NCI-H774 (cell line): ENCODE measurements at regions not wholly inside any gene's neighbourhood (a gene's known extent, or its start where the extent isn't known, plus 50 kb on each side); places are given as distances from the start of the nearest gene placed in this dataset.
"Not testable (repeated sequence)": the region's sequence is repeated elsewhere in the genome, so short reads cannot be mapped to it uniquely, and the experiment has no call there.

Experiments
- DNase-seq: peaks from one replicate; lab custom pipeline; 2025; lab: John Stamatoyannopoulos, UW

DNA sequence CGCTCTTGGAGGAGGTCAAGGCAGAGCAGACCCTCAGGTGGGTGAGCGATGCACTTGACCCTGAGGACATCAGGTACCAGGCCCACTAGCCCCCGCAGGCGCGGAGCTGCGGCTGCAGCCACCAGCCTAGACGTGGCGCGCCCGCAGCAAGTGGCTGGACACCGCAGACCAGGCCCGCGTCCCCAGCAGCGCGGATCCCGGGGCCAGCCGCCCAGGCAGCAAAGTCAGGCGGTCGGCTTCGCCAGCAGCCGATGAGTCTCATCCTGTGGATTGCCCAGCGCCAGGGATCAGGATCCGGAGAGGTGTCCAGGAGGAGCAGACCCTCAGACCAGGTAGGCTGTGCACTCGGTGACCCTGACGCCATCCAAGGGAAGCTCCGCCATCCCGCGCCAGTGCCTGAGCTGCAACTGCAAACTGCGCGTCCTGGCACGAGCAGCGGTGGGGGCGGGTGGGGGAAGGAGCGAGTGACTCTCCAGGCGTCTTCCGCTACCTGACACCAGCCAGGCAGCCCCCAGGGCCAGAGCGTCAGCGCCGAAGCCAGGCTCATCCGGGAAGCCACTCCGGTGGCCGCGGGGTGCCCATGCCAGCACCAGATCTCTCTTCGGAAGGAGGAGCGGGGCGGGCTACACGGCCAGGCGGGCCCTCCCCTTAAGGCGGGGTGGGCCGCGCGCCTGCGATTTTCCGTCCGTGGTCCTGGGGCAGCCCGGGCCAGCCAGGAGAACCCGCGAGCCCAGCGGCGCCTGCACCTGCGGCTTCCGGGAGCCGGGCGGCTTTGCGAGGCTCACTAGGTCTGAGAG, 92.6 kb upstream of the THOC3 start:
- not testable (repeated sequence) for DNase-seq

- not testable (repeated sequence) for DNase-seq
Observed at GRCh38 chr5:176061269-176061622, 93.1 kb upstream of the THOC3 start.

DNA sequence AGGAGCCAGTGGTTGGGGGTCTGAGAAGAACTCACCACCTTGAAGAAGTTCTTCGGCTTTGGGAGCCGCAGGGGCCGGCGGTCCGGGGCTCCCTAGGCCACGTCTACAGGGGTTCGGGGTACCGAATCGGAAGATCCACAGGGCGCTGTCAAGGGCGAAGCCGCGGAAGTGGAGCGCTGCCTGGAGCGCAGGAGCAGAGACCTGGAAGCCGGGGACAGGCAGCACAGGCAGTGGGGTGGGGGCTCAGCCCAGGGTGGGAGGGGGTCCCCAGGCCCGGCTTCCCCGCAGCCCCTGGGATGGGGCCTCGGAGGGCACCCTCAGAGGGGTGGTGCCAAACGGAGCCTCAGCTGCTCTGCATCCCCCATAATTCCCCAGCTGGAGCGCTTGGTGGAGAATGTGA, 93.5 kb upstream of the THOC3 start:
- not testable (repeated sequence) for DNase-seq

DNA sequence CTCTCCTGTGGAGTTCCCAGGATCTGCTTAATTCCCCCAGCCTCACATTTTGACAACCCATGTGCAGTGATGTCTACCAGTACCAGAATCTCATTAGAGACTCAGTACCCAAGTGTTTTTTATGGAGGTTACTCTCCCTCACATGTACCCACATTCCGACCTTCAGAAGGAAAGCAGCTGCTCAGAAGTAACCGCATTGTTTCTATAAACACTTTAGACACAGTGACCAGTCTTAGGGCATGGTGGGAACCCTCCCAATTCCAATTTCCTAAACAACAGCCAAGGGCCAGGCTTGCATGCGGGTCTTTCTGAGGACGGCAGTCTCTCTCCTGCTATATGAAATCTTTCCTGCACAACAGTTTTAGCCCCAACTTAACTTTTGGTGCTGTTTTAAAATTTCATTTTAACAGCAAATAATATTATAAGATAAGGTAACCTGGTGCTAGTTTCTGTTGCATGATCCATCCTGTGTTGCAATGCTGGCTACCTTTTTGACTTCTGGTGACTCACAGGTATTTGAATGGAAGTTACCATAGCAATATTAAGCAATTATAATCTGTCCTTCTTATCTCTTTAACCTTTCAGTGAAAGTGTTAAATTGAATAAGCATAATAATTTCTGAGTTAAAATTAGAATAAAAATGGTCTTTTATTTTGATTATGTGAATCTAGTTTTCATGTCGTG, 98.3 kb upstream of the THOC3 start:
- not testable (repeated sequence) for DNase-seq

DNA sequence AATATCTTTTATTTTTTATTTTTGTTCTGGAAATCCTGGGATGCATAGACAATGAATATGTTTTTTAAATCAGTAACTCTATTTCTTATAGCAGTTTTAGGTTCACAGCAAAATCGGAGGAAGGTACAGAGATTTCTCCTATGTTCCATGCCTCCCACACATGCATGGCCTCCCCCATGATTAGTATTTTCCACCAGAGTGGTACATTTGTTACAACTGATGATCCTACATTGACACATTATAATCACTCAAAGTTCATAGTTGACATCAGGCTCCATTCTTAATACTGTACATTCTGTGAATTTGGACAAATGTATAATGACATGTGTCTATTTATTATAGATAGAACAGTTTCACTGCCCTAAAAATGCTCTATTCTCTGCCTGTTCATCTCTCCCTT, 99.0 kb upstream of the THOC3 start:
- not testable (repeated sequence) for DNase-seq

GRCh38 chr5:176067948-176068347, 99.8 kb upstream of the THOC3 start:
- DNase-seq = not testable (repeated sequence)

- not testable (repeated sequence) for DNase-seq
Observed at GRCh38 chr5:176073996-176074571, 106.0 kb upstream of the THOC3 start.

DNA sequence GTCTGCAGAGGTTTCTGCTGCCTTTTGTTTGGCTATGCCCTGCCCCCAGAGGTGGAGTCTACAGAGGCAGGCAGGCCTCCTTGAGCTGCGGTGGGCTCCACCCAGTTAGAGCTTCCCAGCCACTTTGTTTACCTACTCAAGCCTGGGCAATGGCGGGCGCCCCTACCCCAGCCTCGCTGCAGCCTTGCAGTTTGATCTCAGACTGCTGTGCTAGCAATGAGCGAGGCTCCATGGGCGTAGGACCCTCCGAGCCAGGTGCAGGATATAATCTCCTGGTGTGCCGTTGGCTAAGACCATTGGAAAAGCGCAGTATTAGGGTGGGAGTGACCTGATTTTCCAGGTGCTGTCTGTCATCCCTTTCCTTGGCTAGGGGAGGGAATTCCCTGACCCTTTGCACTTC, 115.6 kb upstream of the THOC3 start:
- not testable (repeated sequence) for DNase-seq

DNA sequence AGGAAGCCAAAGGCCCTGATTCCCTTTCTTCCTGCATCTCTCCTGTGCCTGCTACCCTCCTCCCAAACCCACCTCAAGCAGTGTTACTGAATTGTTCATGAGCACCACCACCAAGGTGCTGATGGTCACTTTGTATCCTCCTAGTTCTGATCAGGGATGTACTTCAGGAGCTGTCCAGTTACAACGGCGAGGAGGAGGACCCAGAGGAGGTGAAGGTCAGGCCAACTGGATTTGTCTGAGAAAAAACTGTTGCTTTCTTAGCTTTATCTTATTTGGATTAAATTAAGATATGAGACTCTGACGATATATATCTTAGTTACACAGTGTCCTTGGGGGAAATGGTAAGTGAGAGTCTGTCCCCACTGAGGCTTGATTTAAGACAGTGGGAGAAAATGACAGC, 135.0 kb upstream of the THOC3 start:
- not testable (repeated sequence) for DNase-seq

GRCh38 chr5:176112888-176113287, 125.3 kb upstream of the SIMC1 start:
- DNase-seq = not testable (repeated sequence)

- DNase-seq = not testable (repeated sequence)
Observed at GRCh38 chr5:176113673-176114335, 124.4 kb upstream of the SIMC1 start.

GRCh38 chr5:176114825-176115224, 123.4 kb upstream of the SIMC1 start:
- not testable (repeated sequence) for DNase-seq

- not testable (repeated sequence) for DNase-seq
Observed at GRCh38 chr5:176117699-176118238, 120.5 kb upstream of the SIMC1 start.

- DNase-seq = not testable (repeated sequence)
Observed at GRCh38 chr5:176122361-176122760, 115.9 kb upstream of the SIMC1 start.

- not testable (repeated sequence) for DNase-seq
Observed at GRCh38 chr5:176124120-176124519, 114.1 kb upstream of the SIMC1 start.

- no peak for DNase-seq
Observed at GRCh38 chr5:176131771-176132170, 106.5 kb upstream of the SIMC1 start.

DNA sequence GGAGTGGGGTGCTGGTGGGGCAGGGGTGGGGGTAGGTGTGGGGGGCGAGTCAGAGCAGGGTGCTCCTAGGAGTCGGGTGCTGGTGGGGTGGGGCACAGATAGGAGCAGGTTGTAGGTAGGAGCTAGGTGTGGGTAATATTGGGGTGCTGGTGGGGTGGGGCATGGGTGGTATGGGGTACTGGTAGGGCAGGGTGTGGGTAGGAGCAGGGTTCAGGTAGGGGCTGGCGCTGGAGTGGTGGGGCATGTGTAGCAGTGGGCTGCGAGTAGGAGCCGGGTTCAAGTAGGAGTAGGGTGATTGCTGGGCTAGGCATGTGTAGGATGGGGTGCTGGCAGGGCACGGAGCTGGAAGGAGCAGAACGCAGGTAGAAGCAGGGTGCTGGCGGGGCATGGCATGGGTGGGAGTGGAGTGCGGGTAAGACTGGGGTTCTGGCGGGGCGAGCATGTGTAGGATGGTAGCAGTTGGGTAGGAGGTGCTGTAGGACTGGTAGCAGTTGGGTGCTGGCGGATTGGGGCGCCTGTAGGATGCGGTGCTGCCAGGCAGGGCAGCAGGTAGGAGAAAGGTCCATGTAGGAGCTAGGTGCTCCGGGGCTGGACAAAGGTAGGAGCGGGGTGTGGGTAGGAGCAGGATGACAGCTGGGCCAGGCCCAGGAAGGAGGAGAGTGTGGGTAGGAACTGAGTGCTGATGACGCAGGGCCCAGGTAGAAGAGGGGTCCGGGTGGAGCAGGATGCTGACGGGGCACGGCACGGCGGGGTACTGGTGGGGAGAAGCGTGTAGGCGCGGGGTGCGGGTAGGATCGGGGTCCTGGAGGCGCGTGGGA, 105.5 kb upstream of the SIMC1 start:
- no peak for DNase-seq

DNA sequence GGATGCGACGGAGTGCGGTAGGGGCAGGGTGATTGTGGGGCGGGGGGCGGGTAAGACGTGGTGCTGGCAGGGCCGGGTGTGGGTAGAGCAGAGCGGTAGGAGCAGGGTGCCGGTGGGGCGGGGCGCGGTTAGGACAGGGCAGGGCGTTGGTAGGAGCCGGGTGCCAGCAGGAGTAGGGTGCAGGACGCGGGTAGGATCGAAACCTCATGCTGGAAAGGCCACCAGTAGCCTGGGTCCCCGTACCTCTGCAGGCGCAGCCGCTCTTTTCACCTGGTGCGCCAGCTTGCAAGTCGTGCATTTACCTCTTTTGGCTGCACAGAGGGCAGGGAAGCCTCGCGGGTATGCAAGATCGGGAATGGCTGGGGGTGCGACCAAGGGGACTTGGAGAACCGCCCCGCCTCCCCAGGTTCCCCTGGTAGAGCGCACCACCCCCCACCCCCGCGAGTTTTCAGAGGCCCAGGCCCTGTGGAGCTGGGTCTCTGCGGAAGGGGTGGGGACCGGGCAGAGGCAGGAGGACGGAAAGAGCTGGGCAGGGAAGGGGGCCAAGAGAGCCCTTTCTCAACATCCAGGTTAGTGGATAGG, 104.8 kb upstream of the SIMC1 start:
- no peak for DNase-seq

GRCh38 chr5:176133877-176134276, 104.3 kb upstream of the SIMC1 start:
- DNase-seq = no peak

DNA sequence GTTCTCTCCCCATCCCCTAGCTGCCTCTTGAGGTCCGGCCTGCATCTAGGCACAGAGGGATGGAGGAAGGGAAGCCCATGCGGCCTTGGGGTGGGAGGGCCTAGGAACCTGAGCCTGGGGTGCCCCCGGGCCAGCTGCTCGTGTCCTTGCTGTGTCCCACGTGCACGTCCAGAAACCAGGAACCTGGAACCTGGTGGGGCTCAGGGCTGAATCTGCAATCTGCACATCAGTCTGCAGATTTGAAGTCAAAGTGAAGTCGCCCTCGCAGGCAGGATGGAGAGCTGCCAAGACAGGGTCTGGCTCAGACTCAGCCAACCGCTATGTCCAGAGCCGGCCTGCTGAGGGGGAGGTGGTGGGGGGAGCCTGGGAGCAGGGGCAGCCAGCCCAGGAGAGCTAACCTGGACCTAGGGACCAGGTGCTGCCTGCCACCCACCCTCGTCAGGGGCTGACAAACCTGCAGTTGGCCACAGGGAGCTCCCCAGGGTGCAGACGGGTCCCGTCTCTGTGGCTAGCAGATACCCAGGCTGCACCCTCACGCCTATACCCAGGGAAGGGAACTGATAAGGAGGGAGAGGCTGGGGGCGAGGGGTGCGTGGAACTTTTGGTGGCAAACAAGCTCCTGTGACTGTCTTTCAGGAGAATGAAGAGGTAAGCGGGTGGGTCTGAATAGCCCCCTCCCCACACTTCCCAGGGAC, 103.5 kb upstream of the SIMC1 start:
- no peak for DNase-seq
